Endothelial cell of umbilical vein (primary cell): ENCODE measurements at regions not wholly inside any gene's neighbourhood (a gene's known extent, or its start where the extent isn't known, plus 50 kb on each side); places are given as distances from the start of the nearest gene placed in this dataset.

Experiments
- CTCF ChIP-seq, 2 donors: IDR thresholded peaks; 1 replicate in 1 of 2; 2 replicates in 1 of 2; pipeline ENCODE4 v1.5.1; 2011; ENCODE audit warnings: low read length in 2 of 2, mild to moderate bottlenecking in 2 of 2, moderate library complexity in 2 of 2, control low read depth in 1 of 2, inconsistent platforms in 1 of 2, low read depth in 1 of 2; ENCODE audit not compliant: insufficient read depth in 1 of 2; ENCODE audit errors: extremely low read depth in 1 of 2
- EZH2 ChIP-seq: IDR thresholded peaks from 2 replicates; pipeline ENCODE4 v1.6.1; 2012; ENCODE audit warnings: borderline replicate concordance, low read depth, mild to moderate bottlenecking, moderate library complexity, low read length, inconsistent platforms; ENCODE audit not compliant: severe bottlenecking
- MYC ChIP-seq: IDR thresholded peaks from one replicate; pipeline ENCODE4 v1.6.1; 2011; ENCODE audit warnings: mild to moderate bottlenecking, low read depth, low read length
- POLR2A ChIP-seq: IDR thresholded peaks from 2 replicates; pipeline ENCODE4 v1.6.1; 2012; ENCODE audit warnings: low read depth, mild to moderate bottlenecking, control low read depth, low read length
- POLR2AphosphoS5 ChIP-seq: IDR thresholded peaks from 2 replicates; pipeline ENCODE4 v1.6.1; 2012; ENCODE audit warnings: low read depth, mild to moderate bottlenecking, control low read depth, low read length, moderate library complexity; ENCODE audit not compliant: insufficient read depth
- TF ChIP-seq, protein P1 (sequence below): IDR thresholded peaks from 2 replicates; pipeline ENCODE4 v1.6.1; 2011; ENCODE audit not compliant: insufficient read depth, insufficient read length

- TF ChIP-seq, protein P1, sequence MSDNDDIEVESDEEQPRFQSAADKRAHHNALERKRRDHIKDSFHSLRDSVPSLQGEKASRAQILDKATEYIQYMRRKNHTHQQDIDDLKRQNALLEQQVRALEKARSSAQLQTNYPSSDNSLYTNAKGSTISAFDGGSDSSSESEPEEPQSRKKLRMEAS: no peak
- TF ChIP-seq EZH2: no peak
- no peak for TF ChIP-seq POLR2A
- no peak for TF ChIP-seq CTCF (IDR thresholded peaks at IDR 0.05; ENCODE audit: extremely low read depth in 1 of 2, insufficient read depth in 1 of 2, low read depth in 1 of 2, low read length in 2 of 2)
- no peak for TF ChIP-seq MYC
- no peak for TF ChIP-seq POLR2AphosphoS5
Observed at GRCh38 chr5:54602475-54602874, 84.9 kb downstream of the SNX18 start.
